WTC11 (cell line): ENCODE measurements at regions not wholly inside any gene's neighbourhood (a gene's known extent, or its start where the extent isn't known, plus 50 kb on each side); places are given as distances from the start of the nearest gene placed in this dataset.

Experiments used
- CTCF ChIP-seq: fragments of 200-600 bp; IDR thresholded peaks from 2 replicates; pipeline ENCODE4 v1.8.0; 2022; ENCODE audit warnings: antibody characterized with exemption
- RORB ChIP-seq: fragments of 250-450 bp; sonication (Bioruptor Pico); IDR thresholded peaks from 2 replicates; pipeline ENCODE4 v1.9.0; 2021; ENCODE audit warnings: mild to moderate bottlenecking
- SP1 ChIP-seq: sonication (generic); formaldehyde crosslinking; conservative IDR thresholded peaks from 2 replicates; pipeline ENCODE4 v1.8.1; 2022; ENCODE audit warnings: missing genetic modification reagents
- TEAD1 ChIP-seq: sonication (generic); formaldehyde crosslinking; IDR thresholded peaks from 2 replicates; pipeline ENCODE4 v1.8.0; 2022; ENCODE audit warnings: mild to moderate bottlenecking, missing genetic modification reagents
- TF ChIP-seq, protein P1 (sequence below): sonication (generic); formaldehyde crosslinking; IDR thresholded peaks from 2 replicates; pipeline ENCODE4 v1.8.1; 2022; ENCODE audit warnings: low read depth, mild to moderate bottlenecking, moderate library complexity, missing genetic modification reagents, borderline replicate concordance

DNA sequence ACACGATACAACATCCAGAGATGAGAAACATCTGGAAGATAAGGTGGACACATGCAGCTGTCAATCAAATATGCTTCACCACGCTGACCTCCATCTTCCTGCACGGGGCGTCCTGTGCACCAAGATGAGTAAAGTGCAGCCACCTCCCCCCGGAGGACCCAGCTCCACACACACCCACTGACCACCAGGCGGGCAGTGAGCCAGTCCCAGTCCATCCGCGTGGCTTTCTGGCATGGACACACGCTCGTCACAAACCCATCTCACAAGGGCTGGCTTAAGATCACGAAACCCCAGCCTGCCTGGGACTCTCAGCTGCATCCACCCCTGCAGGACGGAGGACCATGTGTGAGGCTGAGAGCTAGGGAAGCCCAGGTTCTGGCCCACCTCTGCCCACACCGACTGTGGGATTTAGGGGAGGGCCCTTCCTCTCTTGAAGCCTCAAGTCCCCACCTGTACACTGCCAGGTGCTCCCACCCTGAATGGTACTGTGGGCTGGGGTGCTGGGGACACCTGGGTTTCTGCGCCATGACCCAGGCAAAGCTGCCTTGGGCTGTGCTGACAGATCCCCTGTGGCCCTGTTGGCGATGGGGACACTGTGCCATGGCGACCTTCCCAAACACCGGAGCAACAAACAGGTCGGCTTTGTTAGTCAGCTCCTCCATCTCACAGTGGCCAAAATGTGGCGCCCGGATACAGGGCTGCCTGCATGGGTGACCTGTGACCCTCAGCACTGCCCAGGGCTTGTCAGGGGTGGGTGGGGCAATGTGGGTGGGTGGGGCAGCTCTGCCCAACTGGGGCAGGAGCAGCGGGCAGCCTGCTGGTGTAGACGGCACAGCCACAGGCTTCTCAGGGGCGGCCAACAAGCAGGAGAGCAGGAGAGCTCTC is 629.0 kb downstream of the TBC1D22A start:
- no peak for TF ChIP-seq CTCF
- TF ChIP-seq SP1 (CRISPR knock-in tag), result no peak
- TF ChIP-seq, protein P1, sequence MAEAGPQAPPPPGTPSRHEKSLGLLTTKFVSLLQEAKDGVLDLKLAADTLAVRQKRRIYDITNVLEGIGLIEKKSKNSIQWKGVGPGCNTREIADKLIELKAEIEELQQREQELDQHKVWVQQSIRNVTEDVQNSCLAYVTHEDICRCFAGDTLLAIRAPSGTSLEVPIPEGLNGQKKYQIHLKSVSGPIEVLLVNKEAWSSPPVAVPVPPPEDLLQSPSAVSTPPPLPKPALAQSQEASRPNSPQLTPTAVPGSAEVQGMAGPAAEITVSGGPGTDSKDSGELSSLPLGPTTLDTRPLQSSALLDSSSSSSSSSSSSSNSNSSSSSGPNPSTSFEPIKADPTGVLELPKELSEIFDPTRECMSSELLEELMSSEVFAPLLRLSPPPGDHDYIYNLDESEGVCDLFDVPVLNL, result no peak
- no peak for TF ChIP-seq TEAD1 (CRISPR knock-in tag)
- TF ChIP-seq RORB (CRISPR knock-in tag), result no peak
